DMS 273 treated with DMSO at 0.1 percent for 48 hours (cell line): ENCODE measurements at regions not wholly inside any gene's neighbourhood (a gene's known extent, or its start where the extent isn't known, plus 50 kb on each side); places are given as distances from the start of the nearest gene placed in this dataset.

Experiments used
- DNase-seq: peaks from one replicate; lab custom pipeline; 2025; lab: John Stamatoyannopoulos, UW

DNA sequence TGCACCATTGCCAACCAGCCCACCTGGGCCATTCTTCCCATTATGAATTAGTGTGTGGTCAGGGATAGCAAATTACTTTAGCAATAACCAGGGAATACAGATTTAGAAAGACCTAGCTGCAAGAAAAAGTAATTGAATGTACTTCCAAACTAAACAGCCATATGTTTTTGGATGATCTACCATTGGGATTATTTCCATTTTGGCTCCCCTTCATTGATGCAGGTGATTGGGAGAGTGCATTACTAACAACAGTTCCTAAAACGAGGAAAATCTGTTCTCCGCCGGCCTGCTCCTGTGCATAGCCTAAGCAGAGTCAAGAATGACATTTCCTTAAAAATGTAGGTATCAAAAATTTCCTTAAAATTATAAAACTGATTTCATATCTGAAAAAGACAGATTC lies 58.5 kb downstream of the MAIP1 start:
- DNase-seq: no peak

DNA sequence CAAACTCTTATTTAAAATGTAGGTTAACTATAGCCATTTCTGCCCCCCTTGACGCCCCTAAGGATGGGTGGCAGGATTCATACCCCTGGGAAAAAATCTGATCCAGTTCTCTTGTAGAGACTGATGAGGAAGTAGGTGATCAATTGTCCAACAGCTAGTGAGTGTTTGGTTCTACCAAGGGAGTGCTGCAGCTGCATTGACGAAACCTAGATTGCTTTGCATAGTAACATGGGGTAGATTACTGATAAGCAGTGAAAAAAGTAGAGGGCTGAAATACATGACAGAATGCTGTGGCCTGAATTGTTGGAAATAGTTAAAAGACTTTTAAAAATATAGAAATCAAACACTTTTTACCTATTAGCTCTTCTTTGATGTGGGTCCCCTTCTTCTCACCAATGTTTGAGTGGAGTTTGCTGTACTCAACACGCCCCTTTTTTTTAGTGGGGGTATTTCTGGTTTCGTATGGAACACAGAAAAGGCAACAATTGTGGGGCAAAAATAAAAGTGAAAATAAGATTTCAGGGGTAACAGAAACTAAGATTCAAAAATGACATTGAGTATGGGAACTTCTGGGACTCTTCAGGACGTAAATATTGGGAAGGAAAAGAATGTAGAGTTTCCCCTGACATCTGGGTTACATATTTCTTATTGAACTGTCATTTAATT lies 66.2 kb downstream of the MAIP1 start:
- no peak for DNase-seq

DNA sequence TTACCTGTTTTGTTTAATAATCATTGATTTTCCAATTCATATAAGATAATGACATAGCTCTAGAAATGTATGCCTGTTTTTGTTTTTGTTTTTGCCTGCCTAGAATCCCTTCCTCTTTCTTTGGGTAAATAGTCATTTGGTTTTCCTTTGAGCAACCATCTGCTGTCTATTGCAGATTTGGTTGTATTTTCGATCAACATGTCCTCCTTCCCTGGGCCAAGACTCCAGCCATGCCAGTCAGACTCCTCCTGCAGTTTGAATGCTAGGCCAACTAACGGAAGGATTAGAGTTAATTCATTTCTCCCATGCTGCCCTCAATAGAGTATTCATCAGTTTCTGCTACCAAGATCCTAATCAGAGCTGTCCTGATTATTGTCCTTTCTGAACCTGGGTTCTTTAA lies 67.1 kb downstream of the MAIP1 start:
- no peak for DNase-seq

DNA sequence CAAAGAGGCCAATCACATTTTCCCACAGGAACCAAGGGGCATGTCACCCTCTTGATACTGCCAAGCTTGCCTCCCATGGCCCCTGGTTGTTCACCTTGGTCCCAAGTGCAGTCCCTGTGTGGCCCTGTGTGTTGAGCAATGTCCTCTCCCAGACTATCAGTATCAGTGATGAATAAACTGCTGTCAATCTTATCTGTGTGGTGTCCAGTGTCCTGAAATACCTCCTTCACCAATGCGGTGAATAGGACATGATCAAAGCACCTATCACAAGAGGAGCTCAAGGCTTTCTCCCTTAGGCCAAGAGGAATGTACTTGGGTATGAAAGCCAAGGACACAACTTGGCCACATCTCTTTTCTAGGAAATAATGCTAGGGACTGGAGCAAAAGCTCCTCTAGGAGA lies 68.2 kb downstream of the MAIP1 start:
- no peak for DNase-seq

DNA sequence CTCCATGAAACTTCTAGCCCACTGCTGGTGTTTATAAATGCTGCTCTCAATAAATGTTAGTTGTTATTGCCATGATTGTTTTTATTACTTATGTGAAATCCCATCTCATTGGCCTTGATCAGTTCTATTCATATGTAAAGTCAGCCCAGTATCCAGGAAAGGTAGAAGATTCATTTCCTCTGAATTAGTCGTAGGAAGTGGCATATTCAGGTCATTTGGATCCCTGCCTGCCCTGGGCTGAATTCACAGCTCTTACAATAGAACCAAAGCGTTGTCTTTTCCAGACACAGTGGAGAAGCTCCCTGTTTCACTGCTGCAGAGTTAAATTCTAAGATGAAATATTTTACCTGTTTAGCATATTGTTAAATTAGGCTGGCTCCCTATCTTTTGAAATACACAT lies 70.3 kb downstream of the MAIP1 start:
- DNase-seq: no peak

DNA sequence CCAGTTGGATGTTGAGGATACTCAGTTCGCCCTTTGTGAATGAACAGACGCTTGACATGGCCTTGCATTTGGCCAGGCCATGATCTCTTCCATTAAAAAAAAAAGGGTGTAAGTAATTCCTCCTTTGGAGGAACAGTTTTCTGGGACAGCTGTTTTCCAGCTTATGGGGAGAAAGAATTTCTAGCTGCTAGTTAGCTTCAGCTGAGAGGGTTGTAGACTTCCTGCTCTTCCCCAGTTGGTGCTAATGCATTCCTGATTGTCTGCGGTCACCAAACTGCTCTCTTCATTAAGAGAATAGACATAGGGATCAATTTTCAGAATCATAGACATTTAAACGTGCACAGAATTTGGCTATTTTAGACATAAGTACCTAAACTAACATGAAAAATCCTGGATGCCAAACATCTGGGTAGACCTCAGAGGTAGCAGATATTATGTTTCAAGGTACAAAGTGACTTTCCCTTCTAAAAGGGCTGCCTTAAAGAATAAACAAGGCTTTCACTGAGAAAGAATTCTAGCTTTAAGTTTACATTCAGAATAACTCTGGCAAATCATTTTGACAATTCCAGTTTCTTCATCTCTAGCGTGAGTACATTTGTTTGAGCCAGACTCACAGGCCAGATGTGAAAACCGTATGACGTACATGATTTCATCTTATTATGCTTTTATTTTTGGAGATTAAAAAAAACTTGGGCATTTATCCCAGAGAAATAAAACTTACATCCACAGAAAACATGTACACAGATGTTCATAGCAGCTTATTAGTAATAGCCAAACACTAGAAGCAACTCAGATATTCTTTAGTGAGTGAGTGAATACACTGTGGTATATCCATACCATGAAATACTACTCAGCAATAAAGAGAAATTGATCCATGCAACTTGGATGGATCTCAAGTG lies 71.2 kb downstream of the MAIP1 start:
- DNase-seq: no peak

DNA sequence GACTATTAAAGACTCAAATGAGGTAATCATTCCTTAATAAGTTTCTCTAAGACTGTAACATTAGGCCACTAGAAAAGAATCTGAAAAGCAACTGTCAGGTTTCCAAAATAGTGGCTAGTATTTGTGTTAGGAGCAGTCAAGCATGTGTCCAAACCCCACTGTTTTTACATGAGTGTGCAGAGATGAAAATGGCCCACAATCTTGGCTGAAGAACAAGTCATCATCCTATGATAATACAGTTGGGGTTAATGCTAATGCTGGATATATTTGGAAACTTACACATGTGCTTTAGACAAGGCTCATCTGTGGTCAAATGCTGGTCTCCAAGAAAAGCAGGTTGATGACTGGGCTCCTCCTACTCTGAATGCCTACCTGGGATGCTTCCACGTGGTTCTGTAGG lies 73.6 kb downstream of the MAIP1 start:
- no peak for DNase-seq

DNA sequence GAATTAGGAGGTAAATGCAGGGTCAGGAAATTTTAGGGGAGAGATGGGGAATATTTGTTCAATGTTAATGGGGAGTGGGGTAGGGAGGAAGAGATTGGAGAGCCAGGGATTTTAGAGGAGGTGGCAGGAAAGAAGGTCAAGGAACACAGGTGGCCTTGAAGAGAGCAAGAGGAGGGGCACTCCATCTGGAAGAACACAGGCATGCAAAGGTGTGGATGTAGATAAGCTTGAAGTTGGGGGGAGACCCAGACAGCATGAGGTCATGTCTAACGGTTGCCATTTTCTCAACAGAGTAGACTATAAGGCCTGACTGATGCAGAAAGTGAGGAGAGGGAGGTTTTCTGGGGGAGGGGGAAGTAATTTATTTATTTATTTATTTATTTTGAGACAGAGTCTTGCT lies 77.5 kb downstream of the MAIP1 start:
- DNase-seq: no peak

DNA sequence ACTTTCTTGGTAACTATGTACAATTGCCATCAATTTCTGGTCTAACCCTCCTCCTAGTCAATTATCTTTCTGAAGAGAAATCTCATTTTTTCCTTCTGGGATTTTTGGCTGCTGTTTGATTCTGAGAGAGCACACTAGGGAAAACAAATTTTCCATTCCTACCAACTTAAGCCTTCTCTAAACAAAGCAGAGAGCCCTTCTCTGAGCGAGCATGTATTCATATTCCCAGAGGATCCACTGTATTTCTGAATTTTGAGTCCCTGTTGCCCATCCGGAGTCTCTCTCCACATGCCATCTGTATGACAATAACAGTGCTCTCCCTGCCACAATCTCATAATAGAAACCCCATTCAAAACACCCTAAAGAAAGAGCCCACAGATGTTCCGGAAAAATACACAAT lies 78.5 kb downstream of the MAIP1 start:
- no peak for DNase-seq

DNA sequence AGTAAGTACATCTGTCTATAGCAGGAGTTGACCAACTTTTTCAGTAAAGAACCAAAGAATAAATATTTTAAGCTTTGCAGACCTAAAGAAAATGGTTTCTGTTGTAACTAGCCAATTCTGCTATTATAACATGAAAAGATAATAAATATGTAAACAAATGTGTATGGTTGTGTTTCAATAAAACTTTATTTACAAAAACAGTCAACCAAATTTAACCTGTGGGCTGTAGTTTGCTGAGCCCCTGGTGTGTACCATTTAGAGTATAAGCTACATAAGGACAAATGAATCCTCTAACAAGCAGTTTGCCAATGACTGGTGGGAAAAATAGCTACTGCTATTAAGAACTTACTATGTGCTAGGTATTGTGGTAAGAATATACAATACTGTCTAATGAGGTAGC lies 79.4 kb downstream of the MAIP1 start:
- DNase-seq: no peak

DNA sequence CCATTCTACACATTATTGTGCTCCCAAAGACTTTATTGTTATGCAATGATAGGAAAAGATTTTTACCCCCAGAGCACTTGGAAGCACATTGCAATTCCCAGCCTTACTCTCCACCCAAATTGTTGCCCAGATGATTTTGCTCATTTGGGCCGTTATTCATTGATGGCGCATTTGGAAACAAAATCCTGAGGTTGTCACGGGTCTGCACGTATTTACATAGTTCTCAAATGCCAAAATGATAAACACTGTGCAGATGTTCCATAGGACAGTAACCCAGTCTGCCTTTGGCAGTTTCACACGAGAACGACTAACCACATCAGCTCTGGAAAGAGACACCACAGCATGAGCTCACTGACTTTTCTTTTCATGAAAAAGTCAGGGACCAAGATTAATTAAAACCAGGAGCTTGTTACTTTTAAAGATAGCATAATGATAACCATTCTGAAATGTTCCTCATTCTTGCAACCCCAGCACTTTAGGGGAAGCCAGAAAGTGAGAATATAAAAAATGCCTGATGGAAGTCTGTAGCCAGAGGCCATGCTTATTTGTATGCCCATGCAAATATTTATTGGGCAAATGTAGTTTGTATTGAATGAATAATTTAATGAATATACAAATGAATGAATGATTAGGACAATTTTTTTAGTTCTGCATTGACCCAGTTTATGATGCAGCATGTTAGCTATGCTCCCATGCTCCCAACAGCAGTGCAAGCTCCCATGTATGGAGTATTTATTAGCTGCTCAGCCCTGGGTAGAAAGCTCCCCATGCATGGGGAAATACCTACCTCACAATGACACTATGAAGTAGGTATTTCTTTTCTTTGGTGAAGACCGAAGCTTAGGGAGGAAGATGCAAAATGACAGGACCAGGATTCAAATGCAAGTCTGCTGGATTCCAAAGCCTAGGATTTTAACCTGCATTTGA lies 84.6 kb downstream of the MAIP1 start:
- DNase-seq: no peak

DNA sequence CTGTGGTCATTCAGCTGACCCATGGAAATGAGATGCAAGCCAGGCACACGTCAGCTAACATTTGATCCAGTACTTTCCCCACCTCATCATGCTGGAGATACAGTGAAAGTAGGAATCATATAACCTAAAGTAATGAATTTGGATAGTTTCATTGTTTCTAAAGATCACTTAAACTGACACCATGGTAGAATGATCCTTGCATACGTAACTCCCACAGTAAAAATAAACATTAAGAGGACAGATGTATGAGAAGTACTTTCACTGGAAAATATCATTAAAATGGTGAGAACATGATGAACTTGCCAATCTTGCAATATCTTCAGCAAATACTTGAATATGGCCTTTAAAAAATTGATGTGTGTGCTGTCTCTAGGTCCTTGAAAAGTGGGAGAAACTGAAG lies 85.4 kb downstream of the MAIP1 start:
- no peak for DNase-seq

DNA sequence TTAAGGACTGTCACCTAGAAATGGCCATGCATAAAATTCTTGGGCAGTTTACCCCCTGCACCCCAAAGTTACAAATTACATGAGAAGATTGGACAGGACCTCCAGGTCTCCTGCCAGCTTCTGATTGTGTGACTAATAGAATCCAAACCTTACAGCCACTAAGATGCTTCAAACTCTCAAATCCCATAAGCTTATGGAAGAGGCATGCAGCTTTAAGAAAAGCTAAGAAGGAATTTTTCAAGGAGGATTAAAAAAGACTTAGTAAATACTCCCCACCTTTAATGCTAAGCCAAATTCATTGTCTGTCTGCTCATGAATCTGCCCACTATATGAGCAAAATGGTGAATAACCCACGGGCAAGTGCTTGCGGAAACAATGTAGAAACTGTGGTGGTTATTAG lies 86.3 kb downstream of the MAIP1 start:
- no peak for DNase-seq

DNA sequence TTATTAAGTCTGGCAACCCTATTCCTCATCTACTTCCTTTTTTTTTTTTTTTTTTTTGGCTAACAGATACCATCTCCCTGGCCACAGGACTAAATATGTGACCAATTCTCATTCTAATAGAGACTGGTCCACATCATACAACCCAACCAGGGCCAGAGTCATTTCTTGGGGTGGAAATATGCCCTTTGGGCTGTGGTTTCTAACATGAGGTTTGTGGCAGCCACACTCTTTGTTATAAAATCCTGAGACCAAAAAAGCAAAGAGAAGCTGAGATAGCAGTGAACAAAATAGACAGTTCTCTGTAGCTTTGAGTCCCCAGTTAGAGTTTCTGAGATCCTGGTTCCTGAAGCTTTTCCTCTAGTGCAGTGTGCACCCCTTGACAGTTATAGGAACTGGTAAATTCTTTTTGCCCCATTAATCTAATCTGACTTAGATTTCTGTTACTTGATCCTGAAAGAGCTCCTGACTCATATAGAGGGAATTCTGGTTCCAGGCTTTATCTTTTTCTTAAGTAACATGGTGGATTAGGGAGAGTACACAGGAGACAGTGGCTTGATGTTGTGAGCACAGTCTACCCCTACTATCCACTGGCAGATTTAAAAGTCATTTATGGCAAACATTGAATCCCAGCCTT lies 86.8 kb downstream of the MAIP1 start:
- no peak for DNase-seq

DNA sequence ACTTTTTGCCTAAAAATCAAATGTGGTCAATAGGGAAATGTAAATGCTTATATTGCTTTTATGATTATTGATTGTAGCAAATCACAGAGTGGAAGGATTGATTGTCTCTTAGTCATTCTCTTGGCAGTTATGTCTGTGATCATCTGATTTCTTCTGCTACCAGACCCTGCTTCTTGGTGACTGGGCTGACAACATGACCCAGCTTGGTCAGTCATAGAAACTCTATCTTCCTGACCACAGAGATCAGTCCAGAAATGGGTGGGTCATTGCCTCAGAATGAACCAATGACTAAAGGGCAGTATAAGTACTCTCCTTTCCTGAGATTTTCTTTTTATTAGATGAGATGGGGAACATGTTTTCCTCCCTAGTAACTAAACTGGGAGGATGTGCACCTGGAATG lies 87.6 kb downstream of the MAIP1 start:
- DNase-seq: no peak

DNA sequence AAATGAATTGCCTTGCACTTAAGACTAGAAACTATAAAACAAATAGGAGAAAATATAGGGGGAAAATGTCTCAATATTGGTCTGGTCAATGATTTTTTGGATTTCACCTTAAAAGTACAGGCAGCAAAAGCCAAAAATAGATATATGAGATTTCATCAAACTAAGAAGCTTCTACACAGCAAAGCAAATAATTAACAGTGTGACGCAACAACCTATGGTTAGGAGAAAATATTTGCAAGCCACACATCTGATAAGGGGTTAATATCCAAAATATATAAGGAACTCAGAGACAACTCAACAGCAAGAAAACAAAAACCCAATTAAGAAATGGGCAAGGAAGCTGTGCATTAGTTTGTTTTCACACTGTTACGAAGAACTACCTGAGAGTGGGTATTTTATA lies 89.1 kb downstream of the MAIP1 start:
- no peak for DNase-seq

DNA sequence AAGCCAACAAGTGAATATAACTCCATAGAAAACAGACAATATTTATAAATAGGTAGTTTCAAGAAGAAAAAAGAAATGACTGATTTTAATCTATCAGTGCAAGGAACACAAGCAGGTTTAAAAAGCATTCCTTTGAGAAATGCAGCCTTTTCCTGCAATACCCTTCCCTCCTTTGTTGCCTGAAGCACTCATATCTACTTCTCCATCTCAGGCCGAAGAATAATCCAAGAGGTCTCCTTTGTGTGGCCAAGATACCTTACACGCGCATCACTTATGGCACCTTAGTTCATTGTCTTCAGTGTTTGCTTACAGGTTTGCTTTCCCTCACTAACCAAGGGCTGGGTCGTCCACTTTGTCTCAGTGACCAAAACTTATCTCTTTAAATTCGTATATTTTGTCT lies 93.0 kb downstream of the MAIP1 start:
- no peak for DNase-seq

DNA sequence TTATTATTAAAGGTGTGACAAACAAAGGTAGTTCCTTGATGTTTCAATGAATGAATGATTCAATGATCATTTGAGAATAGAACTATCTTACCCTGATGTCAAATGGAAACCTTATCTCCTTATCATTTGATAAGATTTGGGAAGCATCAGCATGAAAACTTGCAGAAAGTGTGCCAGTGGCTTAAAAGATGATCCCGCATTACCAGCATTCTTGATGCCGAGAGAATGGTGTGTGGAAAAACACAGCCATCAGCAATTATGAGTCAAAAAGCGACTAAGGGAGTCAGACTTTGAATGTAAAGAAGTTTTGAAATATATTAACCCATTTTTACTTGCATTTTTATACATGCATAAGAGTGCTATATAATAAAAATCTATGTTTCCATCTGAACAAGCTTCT lies 93.7 kb downstream of the MAIP1 start:
- DNase-seq: no peak

DNA sequence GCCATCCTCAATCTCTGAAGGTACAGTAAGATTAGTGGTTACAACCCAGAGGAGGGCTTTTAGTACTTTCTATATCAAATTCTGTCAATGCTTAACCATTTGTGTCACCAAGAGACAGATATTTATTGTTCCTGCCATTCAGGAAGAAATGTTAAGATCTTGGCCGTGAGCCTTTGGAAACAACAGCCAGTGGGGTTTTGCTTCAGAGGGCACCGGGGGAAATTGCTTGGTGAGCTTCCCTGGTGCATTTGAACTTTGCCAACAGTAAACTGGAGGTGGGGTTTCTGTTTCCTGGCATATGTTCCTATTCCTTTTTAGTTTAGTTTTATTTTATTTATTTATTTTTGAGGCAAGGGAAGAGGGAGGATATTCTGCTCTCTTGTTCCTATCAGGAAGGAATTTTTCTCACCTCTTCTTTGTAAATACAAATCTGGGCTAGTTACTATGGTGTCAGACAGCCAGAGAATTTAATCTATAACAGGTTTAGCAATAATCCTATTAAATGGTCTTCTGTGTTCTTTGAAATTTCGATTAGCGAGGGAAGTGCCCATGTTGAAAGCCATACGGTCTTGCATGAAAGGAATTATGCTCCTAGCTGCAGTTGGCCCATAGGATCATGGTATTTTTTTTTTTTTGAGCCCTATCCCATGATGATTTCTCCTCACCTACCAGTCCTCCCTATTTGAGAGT lies 95.7 kb downstream of the MAIP1 start:
- DNase-seq: no peak

DNA sequence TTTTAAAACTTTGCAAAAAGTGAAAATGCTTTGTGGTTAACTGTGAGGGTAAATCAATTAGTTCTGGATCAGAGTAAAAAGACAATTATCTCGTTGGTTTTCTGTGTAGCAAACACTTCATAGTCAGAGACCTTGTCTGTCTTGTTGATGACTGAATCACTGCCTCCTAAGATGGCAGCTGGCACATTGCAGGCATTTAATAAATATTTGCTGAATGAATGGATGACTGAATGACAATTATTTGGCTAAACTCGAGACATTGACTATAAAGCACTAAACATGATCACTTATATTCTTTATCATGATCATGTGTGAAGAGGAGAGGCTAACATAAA lies 96.2 kb downstream of the MAIP1 start:
- DNase-seq: no peak

DNA sequence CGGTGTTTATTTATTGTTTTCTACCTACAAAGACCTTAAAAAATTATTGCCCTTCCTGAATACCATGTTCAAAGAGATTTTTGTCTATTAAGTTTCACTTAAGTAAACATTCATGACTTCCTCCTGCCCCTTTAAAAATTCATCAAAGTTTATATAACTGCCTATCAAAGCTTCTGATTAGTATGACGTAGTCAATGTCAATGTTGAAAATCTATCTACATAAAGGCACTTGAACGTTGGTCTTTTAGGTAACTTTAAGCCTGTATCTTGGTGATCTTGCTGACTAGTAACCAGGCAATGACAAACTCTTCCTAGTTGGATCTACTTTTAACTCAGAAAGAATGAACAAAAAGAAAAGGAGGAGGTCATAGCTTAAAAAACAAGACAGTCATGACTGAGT lies 97.2 kb downstream of the MAIP1 start:
- no peak for DNase-seq
